Esophagus muscularis mucosa (tissue), 4 donors: ENCODE measurements at regions not wholly inside any gene's neighbourhood (a gene's known extent, or its start where the extent isn't known, plus 50 kb on each side); places are given as distances from the start of the nearest gene placed in this dataset.

Experiments
- CTCF ChIP-seq, 3 experiments: fragments of 200-600 bp in 2 of 3; fragments of 450-650 bp in 1 of 3; sonication (generic) in 2 of 3; IDR thresholded peaks; one replicate each; pipeline ENCODE4 v1.5.1; 2017 to 2019; ENCODE audit warnings: antibody characterized with exemption in 3 of 3, mild to moderate bottlenecking in 2 of 3, moderate library complexity in 1 of 3
- EP300 ChIP-seq: sonication (generic); formaldehyde crosslinking; IDR thresholded peaks from one replicate; pipeline ENCODE4 v1.6.1; 2017; ENCODE audit warnings: antibody characterized with exemption
- POLR2A ChIP-seq: fragments of 450-650 bp; IDR thresholded peaks from one replicate; pipeline ENCODE4 v1.6.1; 2017; ENCODE audit warnings: antibody characterized with exemption, moderate library complexity, mild to moderate bottlenecking, low read depth
- POLR2AphosphoS5 ChIP-seq, 2 donors: sonication (generic); formaldehyde crosslinking; IDR thresholded peaks; one replicate each; pipeline ENCODE4 v1.6.1; 2017; ENCODE audit warnings: antibody characterized with exemption in 2 of 2

DNA sequence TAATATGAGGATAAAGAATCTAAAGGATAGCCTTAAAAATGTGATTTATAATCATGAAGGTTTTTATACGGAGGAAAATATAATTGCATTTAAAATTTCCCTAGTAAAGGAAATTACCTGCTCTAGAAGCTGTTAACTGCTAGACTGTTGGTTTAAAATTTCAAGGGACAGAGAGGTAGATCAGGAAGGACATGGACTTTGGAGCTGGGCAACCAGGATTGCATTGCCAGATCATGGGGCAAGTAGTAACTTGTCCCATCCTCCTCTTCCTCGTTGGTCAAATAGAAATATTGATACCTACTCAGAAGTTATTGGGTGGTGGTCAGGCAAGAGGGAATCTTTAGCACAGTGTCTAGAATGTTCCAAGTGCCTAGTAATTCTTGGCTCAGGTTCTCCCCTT lies 525.1 kb downstream of the MFSD1 start:
- TF ChIP-seq CTCF (IDR thresholded peaks at IDR 0.05) (no peak), EP300 (no peak), POLR2A (no peak), POLR2AphosphoS5 (IDR thresholded peaks at IDR 0.05) (no peak)
